GM23338 (cell line): ENCODE measurements at regions not wholly inside any gene's neighbourhood (a gene's known extent, or its start where the extent isn't known, plus 50 kb on each side); places are given as distances from the start of the nearest gene placed in this dataset.

ENCODE experiments used
- ATAC-seq: fragments of 200-7000 bp; cut with Tn5 transposase; 3 replicates; pipeline ENCODE4 v1.9.1; 2020
- DNase-seq: peaks from one replicate; pipeline ENCODE4 v3.0.0-alpha.2; 2015; ENCODE audit warnings: low spot score
- H2AFZ ChIP-seq: fragments of 200-600 bp; sonication (generic); 2 replicates; pipeline ENCODE4 v1.8.0; 2016; ENCODE audit warnings: antibody characterized with exemption, mild to moderate bottlenecking, moderate library complexity
- H3F3A ChIP-seq: fragments of 200-600 bp; sonication (generic); replicated peaks from 2 replicates; pipeline ENCODE4 v1.8.0; 2017; ENCODE audit warnings: antibody characterized with exemption, mixed run types, low read depth
- H3K27ac ChIP-seq: fragments of 200-600 bp; sonication (generic); 2 replicates; pipeline ENCODE4 v1.6.1; 2016; ENCODE audit warnings: low read depth
- H3K27me3 ChIP-seq: fragments of 200-600 bp; sonication (generic); 2 replicates; pipeline ENCODE4 v1.8.0; 2016; ENCODE audit warnings: mild to moderate bottlenecking, mixed run types, moderate library complexity; ENCODE audit not compliant: insufficient read depth
- H3K36me3 ChIP-seq: fragments of 200-600 bp; sonication (generic); 2 replicates; pipeline ENCODE4 v1.8.0; 2016; ENCODE audit warnings: mild to moderate bottlenecking; ENCODE audit not compliant: insufficient read depth
- H3K4me1 ChIP-seq: fragments of 200-600 bp; sonication (generic); 2 replicates; pipeline ENCODE4 v1.8.0; 2016; ENCODE audit warnings: mild to moderate bottlenecking, moderate library complexity; ENCODE audit not compliant: insufficient read depth
- H3K4me2 ChIP-seq: fragments of 200-600 bp; sonication (generic); 2 replicates; pipeline ENCODE4 v1.7.1; 2017; ENCODE audit warnings: mixed run types
- H3K4me3 ChIP-seq: fragments of 200-600 bp; sonication (generic); 2 replicates; pipeline ENCODE4 v1.6.1; 2016; ENCODE audit warnings: mixed run types
- H3K79me2 ChIP-seq: fragments of 200-600 bp; sonication (generic); replicated peaks from 2 replicates; pipeline ENCODE4 v1.8.0; 2017; ENCODE audit warnings: mild to moderate bottlenecking; ENCODE audit not compliant: insufficient read depth
- H3K9me2 ChIP-seq: fragments of 200-600 bp; sonication (generic); 2 replicates; pipeline ENCODE4 v1.8.0; 2017; ENCODE audit not compliant: insufficient read depth
- H4K20me1 ChIP-seq: fragments of 200-600 bp; sonication (generic); replicated peaks from 2 replicates; pipeline ENCODE4 v1.8.0; 2017; ENCODE audit warnings: mild to moderate bottlenecking; ENCODE audit not compliant: insufficient read depth
- H3K27ac Mint-ChIP-seq: 2 replicates; pipeline ENCODE4 v1.8.0; 2020; ENCODE audit warnings: inconsistent platforms, mild to moderate bottlenecking, moderate library complexity, mixed read lengths
- H3K27me3 Mint-ChIP-seq: 3 replicates; pipeline ENCODE4 v1.8.0; 2022; ENCODE audit warnings: low read depth, mild to moderate bottlenecking, moderate library complexity, mixed read lengths, inconsistent platforms; ENCODE audit not compliant: insufficient read depth, poor library complexity
- H3K36me3 Mint-ChIP-seq: 3 replicates; pipeline ENCODE4 v1.8.0; 2021; ENCODE audit warnings: low read depth, mild to moderate bottlenecking, inconsistent platforms, moderate library complexity, mixed read lengths
- H3K4me1 Mint-ChIP-seq: 3 replicates; pipeline ENCODE4 v1.8.0; 2020; ENCODE audit warnings: mild to moderate bottlenecking, inconsistent platforms, mixed read lengths
- H3K4me3 Mint-ChIP-seq: 3 replicates; pipeline ENCODE4 v1.8.0; 2021; ENCODE audit warnings: moderate library complexity, mild to moderate bottlenecking, inconsistent platforms, mixed read lengths
- H3K9me3 Mint-ChIP-seq: 3 replicates; pipeline ENCODE4 v1.8.0; 2020; ENCODE audit warnings: moderate library complexity, mild to moderate bottlenecking, inconsistent platforms, mixed read lengths
- CREB1 ChIP-seq: fragments of 250-450 bp; sonication (Bioruptor Pico); IDR thresholded peaks from 2 replicates; pipeline ENCODE4 v1.5.0; 2020; ENCODE audit warnings: low read depth, mild to moderate bottlenecking, moderate library complexity
- CTCF ChIP-seq, 2 experiments: fragments of 200-600 bp in 1 of 2; sonication (generic) in 1 of 2; conservative IDR thresholded peaks; 2 replicates each; pipeline versions ENCODE4 v1.5.1 to v1.6.1; 2016 to 2017; ENCODE audit warnings: antibody characterized with exemption in 2 of 2, low read depth in 2 of 2, mild to moderate bottlenecking in 2 of 2, moderate library complexity in 1 of 2
- EZH2 ChIP-seq: fragments of 200-600 bp; sonication (generic); IDR thresholded peaks from one replicate; pipeline ENCODE4 v1.8.0; 2017; ENCODE audit warnings: antibody characterized with exemption, mild to moderate bottlenecking, low read depth; ENCODE audit not compliant: unreplicated experiment
- EZH2phosphoT487 ChIP-seq: fragments of 200-600 bp; sonication (generic); IDR thresholded peaks from one replicate; pipeline ENCODE4 v1.8.1; 2018; ENCODE audit warnings: antibody characterized with exemption; ENCODE audit not compliant: unreplicated experiment
- JUNB ChIP-seq: IDR thresholded peaks from one replicate; pipeline ENCODE4 v1.6.1; 2016; ENCODE audit warnings: antibody characterized with exemption; ENCODE audit not compliant: unreplicated experiment
- NANOG ChIP-seq: IDR thresholded peaks from 2 replicates; pipeline ENCODE4 v1.6.1; 2016; ENCODE audit warnings: antibody characterized with exemption, borderline replicate concordance
- POLR2AphosphoS5 ChIP-seq: IDR thresholded peaks from 2 replicates; pipeline ENCODE4 v1.6.1; 2016; ENCODE audit warnings: antibody characterized with exemption, low read depth
- REST ChIP-seq: IDR thresholded peaks from one replicate; pipeline ENCODE4 v1.6.1; 2018; ENCODE audit warnings: antibody characterized with exemption; ENCODE audit not compliant: unreplicated experiment
- STAT1 ChIP-seq: IDR thresholded peaks from one replicate; pipeline ENCODE4 v1.6.1; 2016; ENCODE audit warnings: antibody characterized with exemption; ENCODE audit not compliant: unreplicated experiment
- ZNF114 ChIP-seq: fragments of 250-450 bp; sonication (Bioruptor Pico); IDR thresholded peaks from 2 replicates; pipeline ENCODE4 v1.5.0; 2020; ENCODE audit warnings: mild to moderate bottlenecking, moderate library complexity
- ZNF331 ChIP-seq: fragments of 250-450 bp; sonication (Bioruptor Pico); IDR thresholded peaks from 2 replicates; pipeline ENCODE4 v1.5.0; 2020; ENCODE audit warnings: low read depth, mild to moderate bottlenecking, moderate library complexity
- ZNF462 ChIP-seq: fragments of 250-450 bp; sonication (Bioruptor Pico); IDR thresholded peaks from 2 replicates; pipeline ENCODE4 v1.5.0; 2020; ENCODE audit warnings: mild to moderate bottlenecking, moderate library complexity

GRCh38 chr11:112903340-112903739 is 57.9 kb upstream of the NCAM1 start (continued):
- no peak for TF ChIP-seq CTCF (conservative IDR thresholded peaks at IDR 0.05; ENCODE audit: low read depth in 2 of 2)

- ATAC-seq (no peak), DNase-seq (no peak)
- peaks cover 22% of the 10 kb centered on the region for H3K9me2 ChIP-seq
- Mint-ChIP-seq H3K4me1 (peaks cover 7% of the 10 kb centered on the region; the same call in 2 of the 3 replicates), H3K36me3 (no peaks in the 10 kb centered on the region; the same call in 2 of the 3 replicates), H3K9me3 (no peaks in the 10 kb centered on the region; the same call in 2 of the 3 replicates), H3K4me3 (no peak overlapping the region), H3K27me3 (peaks cover 2% of the 10 kb centered on the region), H3K27ac (no peak overlapping the region)
- no peak overlapping the region for H3K4me3 ChIP-seq
- no peaks in the 10 kb centered on the region for H3K79me2 ChIP-seq
- no peak overlapping the region for H3K4me2 ChIP-seq
- H3K27me3 ChIP-seq: no peaks in the 10 kb centered on the region
- H3K4me1 ChIP-seq: no peaks in the 10 kb centered on the region
- no peaks in the 10 kb centered on the region for H3K36me3 ChIP-seq
- H3K27ac ChIP-seq: no peak overlapping the region
- H4K20me1 ChIP-seq: no peaks in the 10 kb centered on the region
- H3F3A ChIP-seq: no peaks in the 10 kb centered on the region
- no peak overlapping the region for H2AFZ ChIP-seq
- TF ChIP-seq CREB1 (CRISPR knock-in tag): no peak
- TF ChIP-seq ZNF114 (CRISPR knock-in tag): no peak
- TF ChIP-seq ZNF331 (CRISPR knock-in tag): no peak
- no peak for TF ChIP-seq EZH2
- no peak for TF ChIP-seq ZNF462 (CRISPR knock-in tag)
- TF ChIP-seq JUNB: no peak
- no peak for TF ChIP-seq STAT1
- no peak for TF ChIP-seq NANOG
- no peak for TF ChIP-seq CTCF (conservative IDR thresholded peaks at IDR 0.05; ENCODE audit: low read depth in 2 of 2)
- TF ChIP-seq EZH2phosphoT487: no peak
- no peak for TF ChIP-seq POLR2AphosphoS5
- no peak for TF ChIP-seq REST
Observed at GRCh38 chr11:112911124-112911523, 50.1 kb upstream of the NCAM1 start.
